ENCODE measurements at regions not wholly inside any gene's neighbourhood (a gene's known extent, or its start where the extent isn't known, plus 50 kb on each side); places are given as distances from the start of the nearest gene placed in this dataset.
"Not testable (repeated sequence)": the region's sequence is repeated elsewhere in the genome, so short reads cannot be mapped to it uniquely, and the experiment has no call there.

- no peak for DNase-seq (ENCODE audit: low spot score)
Observed at GRCh38 chrX:138929926-138930582, 218.5 kb upstream of the FGF13 start.

GRCh38 chrX:138928737-138929459 is 217.4 kb upstream of the FGF13 start:
- DNase-seq (ENCODE audit: low spot score): no peak

- peak; percentile 13 for DNase-seq (ENCODE audit: low spot score)
Observed at GRCh38 chrX:138925330-138925729, 213.8 kb upstream of the FGF13 start.

GRCh38 chrX:138923805-138924204 is 212.3 kb upstream of the FGF13 start:
- no peak for DNase-seq (ENCODE audit: low spot score)

GRCh38 chrX:138921031-138921430 is 209.5 kb upstream of the FGF13 start:
- DNase-seq (ENCODE audit: low spot score): no peak

GRCh38 chrX:138917781-138918180 is 206.3 kb upstream of the FGF13 start:
- no peak for DNase-seq (ENCODE audit: low spot score)

- DNase-seq (ENCODE audit: low spot score): no peak
Observed at GRCh38 chrX:138914767-138915166, 203.2 kb upstream of the FGF13 start.

- DNase-seq (ENCODE audit: low spot score): no peak
Observed at GRCh38 chrX:138908577-138908976, 197.1 kb upstream of the FGF13 start.

GRCh38 chrX:138897621-138898492 is 186.3 kb upstream of the FGF13 start:
- DNase-seq (ENCODE audit: low spot score): no peak

- DNase-seq (ENCODE audit: low spot score): no peak
Observed at GRCh38 chrX:138890491-138890890, 179.0 kb upstream of the FGF13 start.

GRCh38 chrX:138889149-138889548 is 177.6 kb upstream of the FGF13 start:
- no peak for DNase-seq (ENCODE audit: low spot score)

GRCh38 chrX:138886769-138887168 is 175.3 kb upstream of the FGF13 start:
- DNase-seq (ENCODE audit: low spot score): no peak

- DNase-seq (ENCODE audit: low spot score): no peak
Observed at GRCh38 chrX:138885886-138886285, 174.4 kb upstream of the FGF13 start.

GRCh38 chrX:138880293-138880692 is 168.8 kb upstream of the FGF13 start:
- DNase-seq (ENCODE audit: low spot score): not testable (repeated sequence)

GRCh38 chrX:138877746-138878145 is 166.2 kb upstream of the FGF13 start:
- no peak for DNase-seq (ENCODE audit: low spot score)

GRCh38 chrX:138875472-138875871 is 164.0 kb upstream of the FGF13 start:
- DNase-seq (ENCODE audit: low spot score): no peak

GRCh38 chrX:138874271-138874935 is 162.9 kb upstream of the FGF13 start:
- no peak for DNase-seq (ENCODE audit: low spot score)

- DNase-seq (ENCODE audit: low spot score): not testable (repeated sequence)
Observed at GRCh38 chrX:138873640-138874039, 162.1 kb upstream of the FGF13 start.

- no peak for DNase-seq (ENCODE audit: low spot score)
Observed at GRCh38 chrX:138872537-138872936, 161.0 kb upstream of the FGF13 start.

GRCh38 chrX:138871739-138872138 is 160.2 kb upstream of the FGF13 start:
- no peak for DNase-seq (ENCODE audit: low spot score)

GRCh38 chrX:138866643-138867042 is 155.1 kb upstream of the FGF13 start:
- DNase-seq (ENCODE audit: low spot score): no peak

GRCh38 chrX:138865093-138865649 is 153.7 kb upstream of the FGF13 start:
- DNase-seq (ENCODE audit: low spot score): peak; percentile 8

All from SW480 (cell line).